Thyroid gland (tissue), 4 donors: ENCODE measurements at regions not wholly inside any gene's neighbourhood (a gene's known extent, or its start where the extent isn't known, plus 50 kb on each side); places are given as distances from the start of the nearest gene placed in this dataset.

Source experiments
- DNase-seq, 2 donors: peaks; one replicate each; pipeline ENCODE4 v3.0.0-alpha.2; 2019
- H3K27ac ChIP-seq, 3 donors: fragments of 200-600 bp; sonication (generic); 1 replicate in 2 of 3; 2 replicates in 1 of 3; pipeline ENCODE4 v1.5.1; 2016 to 2019; ENCODE audit warnings: mild to moderate bottlenecking in 1 of 3, moderate library complexity in 1 of 3
- H3K27me3 ChIP-seq: fragments of 200-600 bp; sonication (generic); one replicate; pipeline ENCODE4 v1.5.1; 2019
- H3K36me3 ChIP-seq, 2 donors: fragments of 200-600 bp; sonication (generic); one replicate each; pipeline ENCODE4 v1.5.1; 2016 to 2019
- H3K4me1 ChIP-seq, 2 donors: fragments of 200-600 bp; sonication (generic); one replicate each; pipeline ENCODE4 v1.5.1; 2017 to 2019
- H3K4me3 ChIP-seq, 3 donors: fragments of 200-600 bp; sonication (generic); replicated peaks in 1 of 3; 1 replicate in 2 of 3; 2 replicates in 1 of 3; pipeline ENCODE4 v1.5.1; 2016; ENCODE audit warnings: mild to moderate bottlenecking in 1 of 3
- H3K9me3 ChIP-seq: fragments of 200-600 bp; sonication (generic); one replicate; pipeline ENCODE4 v1.5.1; 2017
- CTCF ChIP-seq, 6 experiments: fragments of 200-600 bp in 3 of 6; fragments of 450-650 bp in 3 of 6; sonication (generic) in 3 of 6; IDR thresholded peaks; one replicate each; pipeline ENCODE4 v1.5.1; 2016 to 2019; ENCODE audit warnings: antibody characterized with exemption in 6 of 6, mild to moderate bottlenecking in 2 of 6, inconsistent platforms in 1 of 6, moderate library complexity in 1 of 6
- POLR2A ChIP-seq, 2 donors: fragments of 450-650 bp; IDR thresholded peaks; one replicate each; pipeline ENCODE4 v1.6.1; 2017; ENCODE audit warnings: antibody characterized with exemption in 2 of 2, mild to moderate bottlenecking in 2 of 2, moderate library complexity in 1 of 2
- WGBS, 2 donors: methylation state at CpG; one replicate each; pipeline ENCODE4 v1.1.5; 2017; 5-methylcytosine and 5-hydroxymethylcytosine counted together
- intact Hi-C: fragments of 100-400 bp; cut with DNase I; formaldehyde crosslinking; loops from one replicate; pipeline ENCODE4 v1.15.1; 2023

DNA sequence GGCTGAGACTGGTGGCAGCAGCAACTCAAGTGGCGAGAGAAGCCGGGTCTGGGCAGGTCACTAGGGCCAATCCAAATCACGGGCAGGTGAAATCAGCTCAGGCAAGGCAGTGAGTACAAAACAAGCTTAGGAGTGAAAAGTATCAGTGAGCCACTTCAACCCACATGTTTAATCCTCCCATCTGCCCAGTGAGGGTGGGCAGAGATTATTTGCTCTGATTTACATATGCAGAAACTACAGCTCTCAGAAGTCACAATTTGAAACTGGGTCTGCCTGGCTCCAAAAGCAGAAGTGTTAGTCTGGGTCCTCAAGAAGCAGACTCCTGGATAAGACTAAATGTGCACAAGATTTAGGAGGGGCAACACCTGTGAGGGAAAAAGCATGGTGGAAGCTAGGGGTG lies 173.7 kb upstream of the LRFN2 start:
- no peak overlapping the region for H3K4me3 ChIP-seq
- intact Hi-C loops = no loop called here
- TF ChIP-seq CTCF (IDR thresholded peaks at IDR 0.05) (no peak), POLR2A (IDR thresholded peaks at IDR 0.05) (no peak)
- H3K4me1 ChIP-seq = no peaks in the 10 kb centered on the region
- H3K27me3 ChIP-seq = no peaks in the 10 kb centered on the region
- WGBS, 2 donors = 85 to 92% methylated on average over 2 to 3 of the region's 3 CpGs
- no peaks in the 10 kb centered on the region for H3K9me3 ChIP-seq
- H3K27ac ChIP-seq = no peak overlapping the region
- H3K36me3 ChIP-seq = no peaks in the 10 kb centered on the region
- DNase-seq = no peak

GRCh38 chr6:40759838-40760237 lies 172.7 kb upstream of the LRFN2 start:
- Histone ChIP-seq H3K9me3 (no peaks in the 10 kb centered on the region), H3K36me3 (no peaks in the 10 kb centered on the region), H3K27ac (no peak overlapping the region), H3K27me3 (no peaks in the 10 kb centered on the region), H3K4me3 (no peak overlapping the region), H3K4me1 (no peaks in the 10 kb centered on the region)
- TF ChIP-seq CTCF (IDR thresholded peaks at IDR 0.05) (no peak), POLR2A (IDR thresholded peaks at IDR 0.05) (no peak)
- intact Hi-C loops = no loop called here
- WGBS, 2 donors = 80% methylated on average over 5 of the region's 5 CpGs
- no peak for DNase-seq

- TF ChIP-seq CTCF (IDR thresholded peaks at IDR 0.05) (no peak), POLR2A (IDR thresholded peaks at IDR 0.05) (no peak)
- WGBS, 2 donors = 83 to 85% methylated on average over 3 of the region's 3 CpGs
- Histone ChIP-seq H3K4me1 (no peaks in the 10 kb centered on the region), H3K27me3 (no peaks in the 10 kb centered on the region), H3K4me3 (no peak overlapping the region), H3K27ac (no peak overlapping the region), H3K36me3 (no peaks in the 10 kb centered on the region), H3K9me3 (no peaks in the 10 kb centered on the region)
- no peak for DNase-seq
- intact Hi-C loops = no loop called here
Observed at GRCh38 chr6:40759264-40759663, 172.1 kb upstream of the LRFN2 start.

DNA sequence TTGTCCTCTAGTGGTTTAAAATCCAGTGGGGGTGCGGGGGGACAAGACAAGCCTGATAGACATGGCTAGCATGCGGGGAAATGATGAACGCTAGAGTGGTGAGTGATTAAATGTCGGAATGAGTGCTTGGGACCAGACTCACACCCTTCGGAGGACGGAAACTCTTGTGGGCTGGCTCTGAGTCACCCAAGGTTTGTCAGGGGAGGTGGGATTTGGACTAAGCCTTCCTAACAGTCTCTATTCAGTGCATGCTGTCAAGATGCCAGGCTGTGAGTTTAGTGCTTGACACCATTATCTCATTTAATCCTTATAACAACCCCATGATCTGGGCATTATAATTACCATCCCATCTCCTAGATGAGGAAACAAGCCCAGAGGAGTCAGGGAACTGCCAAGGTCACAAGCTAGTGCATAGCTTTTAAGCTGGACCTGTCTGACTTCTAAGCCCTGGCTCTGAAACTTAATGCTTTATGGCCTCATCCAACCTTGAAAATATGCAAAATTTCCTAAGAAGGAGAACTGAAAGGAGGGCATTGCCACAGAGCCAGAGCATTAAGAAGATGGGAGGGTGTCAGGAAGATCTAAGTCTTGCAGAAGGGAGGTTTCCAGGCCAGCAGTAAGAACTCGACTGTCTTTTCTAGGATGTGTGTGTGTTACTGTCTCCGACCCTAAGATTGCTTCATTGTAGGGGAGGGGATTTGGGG lies 168.7 kb upstream of the LRFN2 start:
- Histone ChIP-seq H3K4me1 (no peaks in the 10 kb centered on the region), H3K9me3 (no peaks in the 10 kb centered on the region), H3K36me3 (no peaks in the 10 kb centered on the region), H3K27ac (no peak overlapping the region), H3K27me3 (no peaks in the 10 kb centered on the region), H3K4me3 (no peak overlapping the region)
- 66 to 75% methylated on average over 8 of the region's 8 CpGs for WGBS, 2 donors
- TF ChIP-seq POLR2A (IDR thresholded peaks at IDR 0.05) (no peak), CTCF (IDR thresholded peaks at IDR 0.05) (no peak)
- DNase-seq = no peak
- intact Hi-C loops = no loop called here

DNA sequence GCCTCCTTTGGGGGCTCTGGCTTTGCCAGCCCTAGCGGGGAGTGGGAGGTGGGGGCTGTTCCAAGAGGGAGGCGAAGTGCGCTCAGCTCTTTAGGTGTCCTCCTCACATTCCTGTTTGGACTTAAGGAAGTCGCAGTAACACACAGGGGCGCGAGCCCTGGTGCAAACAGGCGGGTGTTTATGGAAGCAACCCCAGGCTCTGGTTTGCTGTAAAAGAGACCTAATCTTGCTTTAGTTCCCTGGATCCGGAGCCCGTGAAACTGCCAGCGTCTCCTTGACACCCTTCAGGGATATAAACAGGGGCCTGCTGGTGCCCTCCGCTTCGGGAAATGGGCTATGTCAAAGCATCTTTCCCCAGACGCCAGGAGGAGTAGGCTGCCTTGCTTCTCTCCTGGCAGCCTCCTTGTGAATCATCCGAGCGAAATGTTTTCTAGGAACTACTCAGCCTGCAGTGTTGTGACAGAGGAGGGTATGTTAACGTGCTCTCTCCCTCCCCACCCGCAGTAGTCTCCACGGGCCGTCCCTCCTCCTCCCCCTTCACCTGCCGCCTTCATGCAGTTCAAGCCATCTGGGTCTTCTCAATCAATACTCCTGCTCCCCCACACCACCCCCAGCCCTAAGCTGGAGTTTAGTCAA lies 168.0 kb upstream of the LRFN2 start:
- 11 to 12% methylated on average over 17 of the region's 20 CpGs for WGBS, 2 donors
- H3K27ac ChIP-seq = no peak overlapping the region
- H3K4me1 ChIP-seq = no peaks in the 10 kb centered on the region
- H3K27me3 ChIP-seq = no peaks in the 10 kb centered on the region
- no peaks in the 10 kb centered on the region for H3K9me3 ChIP-seq
- DNase-seq = peak; percentile 12 to 25
- TF ChIP-seq POLR2A (IDR thresholded peaks at IDR 0.05) = no peak
- no peaks in the 10 kb centered on the region for H3K36me3 ChIP-seq
- no peak overlapping the region for H3K4me3 ChIP-seq
- intact Hi-C loops = no loop called here
